HG02588 (cell line): ENCODE measurements at regions not wholly inside any gene's neighbourhood (a gene's known extent, or its start where the extent isn't known, plus 50 kb on each side); places are given as distances from the start of the nearest gene placed in this dataset.

Experiments
- ATAC-seq: cut with Tn5 transposase; IDR thresholded peaks from one replicate; pipeline ENCODE4 v1.9.1; 2021; ENCODE audit warnings: mild to moderate bottlenecking, moderate library complexity; ENCODE audit not compliant: unreplicated experiment

DNA sequence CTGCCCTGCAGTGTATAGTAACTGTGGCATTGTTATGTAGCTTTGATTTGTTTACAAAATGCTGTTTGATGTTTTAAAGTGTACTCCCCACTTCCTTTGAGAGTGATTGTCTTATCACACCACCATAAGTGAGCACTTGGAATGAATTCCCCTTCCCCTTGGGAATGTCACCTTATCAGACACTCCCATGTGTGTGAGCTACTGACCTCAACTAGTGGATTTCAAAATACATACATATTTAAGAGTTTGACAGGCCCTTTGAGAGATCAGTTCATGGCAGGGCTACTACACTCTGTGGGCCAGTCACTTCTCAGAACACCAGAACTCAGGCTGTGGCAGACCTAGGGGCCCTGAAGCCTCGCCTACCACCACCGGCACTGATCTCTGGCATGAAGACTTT lies 547.6 kb downstream of the NR2F2 start:
- no peak for ATAC-seq

DNA sequence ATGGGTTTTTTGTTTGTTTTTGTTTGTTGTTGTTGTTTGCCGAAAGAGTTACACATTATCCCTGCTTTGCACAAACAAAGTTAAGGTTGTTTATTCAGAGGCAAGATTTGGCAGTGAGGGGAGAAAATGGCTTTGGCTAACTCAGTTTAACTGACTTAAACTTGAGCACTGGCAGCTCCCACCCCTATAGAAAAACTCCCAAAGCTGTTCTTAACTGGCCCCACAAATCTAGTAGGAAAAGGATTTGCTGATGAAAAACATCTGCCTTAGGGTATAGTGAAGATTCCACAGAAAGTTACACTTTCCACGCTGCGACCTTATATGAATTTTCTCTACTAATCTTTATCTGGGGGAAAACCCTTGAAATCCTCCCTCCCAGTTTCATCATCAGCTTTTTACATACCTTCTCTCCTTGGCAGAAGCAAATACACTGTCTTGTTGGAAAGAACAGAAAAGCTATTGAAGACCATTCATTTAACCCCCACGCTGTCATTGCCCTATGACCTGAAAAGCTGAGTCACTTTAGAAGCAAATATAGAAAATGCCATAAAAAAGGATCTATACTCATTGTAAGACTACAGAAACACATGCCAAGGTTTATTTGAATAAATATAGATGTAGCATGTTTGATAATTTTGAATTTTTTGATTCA lies 551.7 kb downstream of the NR2F2 start:
- no peak for ATAC-seq

DNA sequence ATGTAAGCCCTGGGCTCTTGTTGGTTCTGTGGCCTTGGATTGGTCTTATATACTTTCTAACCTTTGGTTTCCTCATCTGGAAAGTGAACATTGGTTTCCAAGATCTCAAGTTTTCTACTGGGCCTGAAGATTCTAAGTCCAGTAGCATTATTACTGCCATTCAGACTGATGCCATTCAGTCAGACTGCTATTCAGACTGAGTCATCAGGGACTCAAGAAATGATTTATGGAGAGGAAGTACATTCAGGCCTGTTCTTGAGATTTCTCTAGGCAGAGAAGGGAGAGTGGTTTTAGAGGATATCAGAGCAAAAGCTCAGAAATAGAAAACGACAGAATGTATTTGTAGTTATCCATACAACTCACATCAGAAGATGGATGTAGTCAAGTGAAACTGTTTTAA lies 557.2 kb downstream of the NR2F2 start:
- no peak for ATAC-seq

DNA sequence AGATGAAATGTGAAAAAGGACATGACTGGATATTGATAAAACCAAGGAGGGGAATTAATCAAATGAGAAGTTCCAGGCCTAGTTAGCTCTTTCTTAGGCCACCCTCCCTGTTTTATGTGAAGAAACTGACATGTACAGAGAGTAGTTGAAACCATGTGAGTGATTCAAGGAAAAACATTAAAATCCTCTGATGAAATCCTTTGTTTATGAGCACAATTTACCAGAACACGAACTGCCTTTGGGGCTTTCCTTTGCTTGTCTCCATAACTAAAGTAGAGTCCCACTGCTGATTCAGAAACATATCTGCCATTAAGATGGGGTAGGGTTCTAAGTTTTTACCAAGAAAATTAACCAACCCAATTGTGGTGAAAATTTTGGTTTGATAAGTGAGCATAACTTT lies 558.3 kb downstream of the NR2F2 start:
- no peak for ATAC-seq

DNA sequence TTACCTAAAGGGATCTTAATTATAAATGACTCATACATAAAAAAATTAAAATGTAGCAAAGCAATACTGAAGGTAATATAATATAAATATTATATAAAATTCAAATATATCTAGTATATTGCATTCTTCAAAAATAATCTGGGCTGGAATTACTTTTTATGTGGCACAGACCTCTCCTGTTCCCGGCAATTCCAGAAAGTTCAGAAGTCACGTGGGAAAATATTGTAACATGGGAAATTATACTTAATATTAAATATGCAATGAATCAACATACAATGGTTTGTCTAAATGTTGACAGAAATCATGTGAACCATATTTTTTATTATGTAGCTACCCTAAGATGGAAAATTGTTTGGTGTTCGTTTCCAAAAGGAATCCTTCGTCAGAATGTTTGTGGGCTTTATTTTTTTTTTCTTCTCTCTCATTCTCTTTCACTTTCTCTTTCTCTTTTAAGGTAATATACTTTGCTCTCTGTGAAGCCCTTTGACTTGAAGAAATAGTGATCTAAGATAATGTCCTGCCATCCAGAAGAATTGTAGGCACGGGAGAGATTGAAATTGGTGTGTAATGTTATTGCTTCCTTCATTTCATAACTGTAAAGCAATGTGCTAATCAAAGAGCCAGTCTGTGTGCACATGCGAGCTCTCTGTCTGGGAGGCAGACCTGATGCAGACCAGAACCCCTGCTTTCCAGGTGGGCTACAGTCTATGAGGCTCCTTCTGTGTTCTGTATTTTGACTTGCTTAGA lies 559.4 kb downstream of the NR2F2 start:
- ATAC-seq: no peak

DNA sequence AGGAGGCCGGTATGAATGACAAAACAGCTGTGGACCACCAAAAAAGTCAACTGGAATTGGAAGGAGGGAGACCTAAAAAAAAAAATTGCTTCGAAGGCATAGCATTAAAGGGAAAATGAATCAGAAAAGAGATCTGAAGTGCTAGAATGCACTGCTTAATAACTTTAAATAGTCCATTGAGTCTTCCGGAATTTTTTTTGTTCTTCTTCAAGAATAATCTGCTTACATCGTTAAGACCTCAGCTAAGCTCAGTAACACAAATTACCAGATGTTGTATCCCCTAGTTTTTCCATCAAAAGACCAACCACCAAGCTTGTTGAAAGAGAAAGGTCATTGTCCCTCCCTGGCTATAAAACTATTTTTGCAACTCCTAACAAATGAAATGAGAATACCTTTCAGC lies 560.5 kb downstream of the NR2F2 start:
- no peak for ATAC-seq

DNA sequence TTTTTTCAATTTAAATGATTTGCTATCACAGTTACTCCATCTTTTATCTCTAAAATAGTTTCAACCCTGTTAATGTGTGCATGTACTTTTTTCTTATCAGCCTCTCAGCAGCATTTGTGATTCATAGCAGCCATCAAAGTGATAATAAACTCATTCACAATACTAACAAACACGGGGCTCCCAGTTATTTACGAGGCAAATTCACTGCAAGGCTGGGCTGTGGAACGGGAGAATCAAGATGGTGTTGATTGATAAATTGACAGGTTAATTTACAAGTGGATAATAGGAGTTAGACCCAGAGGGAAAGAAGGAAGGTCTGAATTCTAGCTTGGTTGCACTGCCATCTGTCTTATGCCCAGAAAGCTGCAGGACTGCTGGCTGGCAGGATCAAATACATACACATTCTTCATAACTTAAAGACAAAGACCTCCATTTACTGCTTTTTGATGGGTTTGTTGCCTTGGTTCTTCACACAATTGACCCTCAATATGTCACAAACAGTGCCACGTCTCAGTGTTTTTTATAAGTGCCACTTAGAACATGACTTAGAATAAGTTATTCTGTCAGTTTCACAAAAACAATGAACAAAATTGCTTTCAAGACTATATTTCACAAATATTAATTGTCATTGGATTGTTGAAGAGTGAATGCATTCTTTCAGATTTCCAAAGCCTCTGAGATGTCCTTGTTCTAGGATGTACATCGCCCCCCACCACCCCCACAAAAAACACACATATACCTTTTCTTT lies 562.8 kb downstream of the NR2F2 start:
- ATAC-seq: no peak

DNA sequence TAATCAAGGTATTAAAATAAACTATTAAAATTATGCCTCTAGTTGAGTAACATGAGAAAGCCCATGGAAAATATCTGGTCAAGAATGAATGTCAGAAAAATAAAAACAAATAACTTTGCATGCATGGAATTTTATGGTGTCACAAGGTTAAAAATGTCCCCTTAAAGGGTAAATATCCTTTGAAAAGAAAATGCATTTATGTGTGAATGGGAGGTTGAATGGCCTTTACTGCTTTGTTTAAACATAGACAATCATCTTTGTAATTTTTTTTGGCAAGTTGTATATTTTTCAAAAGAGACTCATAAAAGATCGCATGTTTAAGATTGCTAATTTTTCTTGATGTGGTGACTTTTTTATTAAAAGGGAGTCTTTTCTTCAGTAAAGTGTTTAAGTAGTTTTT lies 564.2 kb downstream of the NR2F2 start:
- ATAC-seq: no peak

DNA sequence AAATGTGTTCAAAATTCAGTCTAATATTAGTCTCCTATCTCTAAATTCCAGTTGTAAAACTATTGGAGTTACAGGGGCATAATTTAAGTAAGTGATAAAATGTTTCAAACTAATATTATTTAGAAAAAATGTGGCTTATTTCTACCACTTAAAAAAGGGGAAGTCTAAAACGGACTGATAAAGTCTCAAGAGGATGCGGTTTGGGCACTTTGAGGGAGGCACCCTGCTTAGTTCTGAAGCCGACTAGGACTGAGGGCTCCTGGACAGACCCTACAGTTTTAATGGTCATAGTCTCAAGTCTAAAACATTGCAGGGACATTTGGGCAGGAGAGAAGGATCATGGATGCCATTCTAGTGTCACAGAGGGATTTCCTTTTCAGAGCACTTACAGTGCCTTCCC lies 566.3 kb downstream of the NR2F2 start:
- ATAC-seq: no peak

DNA sequence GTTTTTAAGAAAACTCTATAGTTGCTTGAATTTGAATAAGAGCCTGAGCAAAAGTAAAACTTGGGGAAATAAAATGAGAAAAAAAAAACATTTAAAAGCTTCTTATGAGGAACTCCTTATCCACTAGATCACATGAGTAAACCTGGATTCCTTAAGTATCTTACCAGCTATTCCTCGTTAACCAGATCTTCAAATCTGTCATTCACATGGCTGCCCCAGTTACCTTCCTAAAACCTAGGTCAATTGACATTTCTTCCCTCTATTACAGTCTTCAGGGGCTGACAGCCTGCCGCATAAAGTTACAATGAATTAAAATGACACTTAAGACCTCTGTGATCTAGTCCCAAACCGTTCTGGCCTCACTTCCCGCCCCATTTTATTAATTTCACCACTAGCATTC lies 583.6 kb downstream of the NR2F2 start:
- no peak for ATAC-seq

DNA sequence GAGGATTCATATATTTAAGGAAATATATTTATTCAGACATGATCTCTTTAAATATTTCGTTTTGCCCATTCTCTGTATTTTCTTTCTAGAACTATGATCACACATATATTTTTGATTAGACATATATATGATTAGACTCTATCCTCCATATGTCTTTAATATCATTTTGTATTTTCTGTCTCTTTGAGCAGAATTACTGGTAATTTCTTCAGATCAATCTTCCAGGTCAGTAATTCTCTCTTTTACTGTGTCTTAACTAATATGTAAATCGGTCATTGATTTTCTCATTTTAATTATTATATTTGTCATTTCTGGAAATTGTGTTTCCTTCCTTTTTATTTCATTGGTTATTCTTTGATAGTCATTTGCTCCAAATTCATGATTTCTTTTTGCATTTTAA lies 586.2 kb downstream of the NR2F2 start:
- ATAC-seq: no peak

DNA sequence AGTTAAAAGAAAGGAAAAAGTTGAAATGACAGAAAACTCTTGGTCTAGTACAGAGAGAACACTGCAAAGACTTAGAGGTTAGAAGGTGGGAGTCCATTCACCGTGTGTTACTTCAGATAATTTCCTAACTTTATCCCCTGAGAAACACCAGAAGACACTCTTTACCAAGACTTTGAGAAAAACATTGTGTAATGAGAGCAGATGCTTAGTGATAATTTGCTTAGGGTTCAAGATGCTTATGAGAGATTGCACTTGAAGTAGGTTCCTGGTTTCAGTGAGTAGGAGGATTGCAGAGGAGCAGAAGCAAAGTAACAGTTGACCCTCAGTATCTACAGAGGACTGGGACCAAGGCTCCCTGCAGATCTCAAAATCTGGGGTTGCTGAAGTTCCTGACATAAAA lies 594.1 kb downstream of the NR2F2 start:
- no peak for ATAC-seq

DNA sequence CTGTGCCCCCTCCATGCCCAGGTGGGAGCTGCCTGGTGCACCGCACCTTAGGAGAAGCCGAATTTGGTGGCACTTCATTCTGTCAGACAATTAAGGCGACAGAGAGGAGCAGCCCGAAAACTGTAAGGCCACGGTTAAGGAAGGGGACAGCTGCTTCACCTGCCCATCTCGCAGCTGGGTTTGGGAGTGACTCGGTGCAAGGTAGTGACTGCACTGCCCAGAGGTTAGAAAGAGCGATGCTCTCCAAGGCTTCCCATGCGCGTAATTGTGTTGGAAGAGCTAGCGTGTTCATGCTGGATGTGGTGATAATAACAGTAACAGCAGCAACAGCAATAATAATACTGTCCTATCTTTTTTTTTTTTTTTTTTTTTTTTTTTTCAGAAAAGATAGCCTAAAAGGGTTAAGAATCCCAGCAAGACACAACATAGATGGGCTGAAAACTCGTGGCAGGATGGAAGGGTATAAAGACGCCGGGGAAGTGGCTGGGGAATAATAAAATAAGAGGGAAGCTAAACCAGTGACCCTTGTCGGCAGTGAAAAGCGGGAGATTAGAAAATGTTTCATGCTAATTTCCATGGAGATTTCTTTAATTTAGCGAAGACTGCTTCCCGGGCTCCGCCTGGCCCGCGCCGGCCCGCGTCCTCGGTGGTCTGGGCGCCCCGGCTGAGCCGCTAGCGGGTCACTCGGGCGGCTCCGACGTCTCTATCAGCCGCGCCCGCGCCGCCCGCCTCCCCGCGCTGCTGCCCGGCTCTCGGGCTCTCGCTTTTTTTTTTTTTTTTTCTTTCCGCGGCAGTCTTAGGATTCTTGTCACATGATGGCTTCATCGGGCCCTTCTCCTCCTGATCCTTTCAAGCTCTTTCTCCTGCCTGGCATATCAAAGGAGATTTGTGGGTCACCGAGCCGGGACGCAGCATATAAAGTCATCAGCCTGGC lies 617.1 kb downstream of the NR2F2 start:
- ATAC-seq: no peak

DNA sequence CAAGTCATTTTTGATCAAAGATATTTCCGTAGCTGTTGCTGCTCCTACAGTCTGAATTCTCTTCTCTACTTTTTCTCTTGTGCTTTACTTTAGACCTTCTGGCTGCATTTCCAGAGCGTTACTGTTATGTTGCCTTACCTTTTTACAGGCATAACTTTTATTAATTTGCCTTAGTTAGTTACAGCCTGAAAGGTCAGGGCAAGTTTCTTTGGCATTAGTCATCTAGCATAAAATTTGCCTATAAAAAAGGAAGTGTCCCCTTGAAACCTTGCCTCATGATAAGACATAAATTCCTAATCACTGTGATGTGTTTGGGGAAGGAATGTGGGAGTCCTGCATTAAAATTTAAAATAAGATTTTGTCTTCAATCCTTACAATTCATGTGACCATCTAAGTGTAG lies 618.5 kb downstream of the NR2F2 start:
- ATAC-seq: no peak

DNA sequence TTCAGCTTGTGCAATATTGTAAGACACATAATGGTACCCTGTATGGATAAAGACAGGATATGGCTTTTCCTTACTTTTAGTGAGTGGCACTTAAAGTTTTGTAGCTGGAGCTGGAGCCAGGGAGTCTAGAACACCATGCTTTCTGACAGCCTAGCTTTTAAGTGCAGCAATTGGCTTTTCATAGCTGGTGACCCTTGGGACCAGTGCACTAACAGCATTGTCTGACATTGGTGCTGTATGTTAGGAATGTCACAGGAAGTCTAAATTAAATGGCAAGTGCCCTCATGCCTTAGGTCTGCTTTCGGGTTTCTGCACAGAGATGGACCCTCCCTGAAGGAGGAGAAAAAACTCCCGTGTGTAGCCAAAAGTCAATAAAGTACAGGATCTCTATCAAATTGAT lies 628.2 kb downstream of the NR2F2 start:
- no peak for ATAC-seq

DNA sequence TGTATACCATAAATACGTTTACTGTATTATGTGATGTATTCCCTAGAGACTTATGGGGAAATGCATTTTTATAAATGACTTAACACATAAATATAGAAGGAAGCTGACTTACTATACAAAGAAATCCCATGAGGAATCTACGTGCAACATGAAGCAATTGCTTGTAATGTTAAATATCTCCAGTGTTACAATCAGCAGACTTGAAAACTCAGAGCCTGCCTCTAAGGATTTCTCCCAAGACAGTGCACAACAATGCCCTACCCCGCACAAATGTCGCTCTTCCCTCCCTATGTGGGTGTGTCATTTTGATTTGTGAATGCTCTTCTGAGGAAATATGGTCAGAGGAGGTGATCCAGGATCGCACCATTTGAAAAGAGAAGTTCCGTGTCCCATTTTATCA lies 629.0 kb downstream of the NR2F2 start:
- no peak for ATAC-seq

DNA sequence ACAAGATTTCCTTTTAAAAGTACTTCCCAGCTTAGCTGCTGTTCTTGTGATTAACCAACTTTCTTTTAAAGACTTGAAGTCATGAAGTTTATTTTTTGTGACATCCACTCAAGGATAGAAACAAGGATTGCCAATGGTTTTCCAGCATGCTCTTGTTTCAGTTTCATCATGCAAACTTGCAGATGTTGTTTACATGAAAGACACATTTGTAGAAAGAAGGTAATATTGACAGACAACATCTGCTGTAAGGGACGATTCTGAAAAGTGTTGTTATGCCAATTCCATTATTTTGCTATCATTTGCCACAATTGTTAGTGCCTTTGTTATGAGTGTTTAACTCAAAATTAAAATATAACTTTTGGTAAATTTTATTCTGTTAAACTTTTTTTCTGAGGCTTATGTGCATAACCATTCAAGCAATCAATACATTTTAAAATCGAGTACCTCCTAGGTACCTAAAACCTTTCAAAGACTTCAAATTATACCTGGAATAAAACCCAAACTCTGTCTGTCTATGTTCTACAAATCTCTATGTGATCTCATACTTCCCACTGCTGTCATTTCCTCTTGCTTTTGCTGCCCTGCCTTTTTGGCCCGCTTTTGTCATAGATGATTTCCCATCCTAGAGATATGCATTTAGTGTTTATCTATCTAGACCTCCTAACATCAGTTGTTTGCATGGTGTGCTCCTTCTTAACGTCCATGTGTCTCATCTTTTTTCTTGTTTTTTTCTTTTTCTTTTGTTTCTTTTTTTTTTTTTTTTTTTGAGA lies 630.4 kb downstream of the NR2F2 start:
- no peak for ATAC-seq

DNA sequence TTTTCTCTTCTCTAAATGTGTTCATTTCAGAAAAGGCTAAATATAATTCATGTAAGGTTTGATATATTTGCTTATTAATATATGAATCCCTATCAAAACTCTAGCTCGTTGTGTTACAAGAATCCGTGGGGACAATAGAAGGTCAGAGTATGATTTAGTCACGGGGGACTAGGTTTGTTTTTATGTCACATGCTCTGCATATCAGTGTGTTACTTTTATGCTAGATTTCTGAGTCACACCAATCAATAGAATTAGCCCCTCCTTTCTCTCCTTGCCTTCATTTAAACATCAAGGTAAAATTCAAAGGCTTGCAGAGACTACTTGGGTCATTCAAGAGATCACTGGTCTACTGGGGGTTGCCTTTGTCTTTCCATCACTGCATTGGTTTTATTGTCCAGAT lies 636.1 kb downstream of the NR2F2 start:
- no peak for ATAC-seq

DNA sequence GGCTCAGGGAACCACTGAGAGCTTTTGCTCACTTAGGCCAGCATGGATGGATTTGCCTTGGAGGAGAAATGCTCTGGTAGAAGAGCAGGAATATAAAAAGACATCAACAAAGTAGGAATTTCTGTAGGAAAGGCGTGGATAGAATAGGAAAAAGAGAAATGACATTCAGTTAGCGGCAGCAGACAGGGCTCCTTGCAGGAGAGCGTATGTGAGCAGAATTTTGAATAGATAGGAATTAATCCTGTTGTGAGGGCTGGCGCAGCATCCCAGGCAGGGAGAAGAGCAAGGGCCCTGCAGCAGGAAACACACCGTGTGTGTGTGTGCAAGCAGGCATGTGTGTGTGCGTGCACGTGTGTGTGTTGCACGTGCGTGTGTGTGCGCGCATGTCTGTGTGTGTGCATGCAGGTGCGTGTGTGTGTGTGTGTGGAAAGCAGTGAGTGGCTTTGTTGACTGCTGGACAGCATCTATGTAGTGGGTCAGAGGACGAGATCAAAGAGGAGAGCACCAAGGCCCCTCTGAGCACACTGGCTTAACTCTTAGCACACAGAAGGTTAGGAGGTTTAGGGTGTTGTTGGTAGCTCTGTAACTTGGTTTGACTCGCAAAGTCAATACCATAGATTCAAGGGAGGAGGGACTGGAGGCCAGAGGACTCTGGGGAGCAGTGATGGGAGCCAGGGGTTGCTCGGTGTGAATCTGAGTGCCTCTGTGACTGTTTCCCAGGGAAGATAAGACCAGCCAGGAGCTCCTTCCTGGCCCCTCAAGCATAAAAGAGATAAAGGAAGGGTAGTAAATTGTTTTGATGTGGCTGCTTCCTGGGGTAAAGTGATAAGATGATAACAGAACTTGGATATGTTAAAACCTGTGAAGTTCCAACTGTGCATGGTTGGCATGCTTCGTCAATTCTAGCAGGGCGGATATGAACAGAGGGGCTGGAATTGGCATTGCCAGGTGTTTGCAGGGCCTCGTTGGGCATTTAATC lies 639.5 kb downstream of the NR2F2 start:
- no peak for ATAC-seq
